ENCODE measurements at regions not wholly inside any gene's neighbourhood (a gene's known extent, or its start where the extent isn't known, plus 50 kb on each side); places are given as distances from the start of the nearest gene placed in this dataset.

- no peaks in the 10 kb centered on the region for H3K9me3 ChIP-seq (ENCODE audit: low read length)
- H3K36me3 ChIP-seq (ENCODE audit: insufficient read depth, low read length) = no peaks in the 10 kb centered on the region
- no peaks in the 10 kb centered on the region for H3K4me1 ChIP-seq (ENCODE audit: insufficient read depth, low read length)
- H3K27ac ChIP-seq (ENCODE audit: low read depth, low read length) = no peak overlapping the region
- H3K27me3 ChIP-seq (ENCODE audit: control insufficient read depth in 1 of 2, insufficient read depth in 2 of 2, low read length in 2 of 2) = no peaks in the 10 kb centered on the region
- H3K9ac ChIP-seq (ENCODE audit: low read length) = no peak overlapping the region
- no peak overlapping the region for H3K4me3 ChIP-seq (ENCODE audit: low read depth in 1 of 2, low read length in 2 of 2)
Measured at GRCh38 chr2:2448178-2448577, 117.1 kb upstream of the MYT1L start.

DNA sequence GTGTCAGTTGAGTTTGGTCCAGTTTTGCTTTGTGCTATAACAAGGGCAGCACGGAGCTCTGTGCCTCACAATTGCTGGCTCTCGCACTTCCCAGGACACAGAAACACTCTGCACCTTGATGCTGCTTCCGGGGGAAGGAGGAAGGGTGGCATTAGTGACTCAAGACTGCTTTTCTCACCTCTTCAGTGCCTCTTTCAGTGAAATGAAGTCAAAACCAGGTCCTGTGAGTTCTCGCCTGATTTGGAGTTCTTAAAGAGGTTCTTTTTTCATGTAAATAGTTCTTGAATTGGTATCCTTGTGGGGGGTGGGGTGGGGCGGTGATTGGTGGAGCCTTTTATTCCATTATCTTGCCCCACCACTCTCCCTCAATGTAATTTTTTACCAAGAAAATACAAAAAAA lies 91.5 kb upstream of the MYT1L start:
- Histone ChIP-seq H3K4me3 (ENCODE audit: low read depth in 1 of 2, low read length in 2 of 2) (no peak overlapping the region), H3K9ac (ENCODE audit: low read length) (no peak overlapping the region), H3K27ac (ENCODE audit: low read depth, low read length) (no peak overlapping the region), H3K27me3 (ENCODE audit: control insufficient read depth in 1 of 2, insufficient read depth in 2 of 2, low read length in 2 of 2) (no peaks in the 10 kb centered on the region), H3K4me1 (ENCODE audit: insufficient read depth, low read length) (no peaks in the 10 kb centered on the region), H3K36me3 (ENCODE audit: insufficient read depth, low read length) (no peaks in the 10 kb centered on the region), H3K9me3 (ENCODE audit: low read length) (no peaks in the 10 kb centered on the region)

DNA sequence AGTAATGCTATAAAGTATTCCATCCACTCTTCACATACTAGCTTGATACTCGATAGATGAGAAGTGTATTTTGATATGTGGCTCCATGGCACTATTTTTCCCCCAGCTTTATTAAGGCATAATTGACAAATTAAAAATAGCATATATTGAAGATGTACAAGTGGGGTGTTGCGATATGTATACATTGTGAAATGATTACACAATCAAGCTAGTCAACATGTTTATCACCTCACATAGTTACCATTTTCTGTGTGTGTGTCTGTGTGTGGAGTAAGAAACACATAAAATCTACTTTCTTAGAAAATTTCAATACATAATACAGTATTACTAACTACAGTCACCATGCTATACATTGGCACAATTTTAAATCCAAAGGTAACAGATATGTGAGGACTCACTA lies 82.5 kb upstream of the MYT1L start:
- Histone ChIP-seq H3K27me3 (ENCODE audit: control insufficient read depth in 1 of 2, insufficient read depth in 2 of 2, low read length in 2 of 2) (no peaks in the 10 kb centered on the region), H3K9me3 (ENCODE audit: low read length) (no peaks in the 10 kb centered on the region), H3K9ac (ENCODE audit: low read length) (no peak overlapping the region), H3K27ac (ENCODE audit: low read depth, low read length) (no peak overlapping the region), H3K4me1 (ENCODE audit: insufficient read depth, low read length) (no peaks in the 10 kb centered on the region), H3K4me3 (ENCODE audit: low read depth in 1 of 2, low read length in 2 of 2) (no peak overlapping the region), H3K36me3 (ENCODE audit: insufficient read depth, low read length) (no peaks in the 10 kb centered on the region)

DNA sequence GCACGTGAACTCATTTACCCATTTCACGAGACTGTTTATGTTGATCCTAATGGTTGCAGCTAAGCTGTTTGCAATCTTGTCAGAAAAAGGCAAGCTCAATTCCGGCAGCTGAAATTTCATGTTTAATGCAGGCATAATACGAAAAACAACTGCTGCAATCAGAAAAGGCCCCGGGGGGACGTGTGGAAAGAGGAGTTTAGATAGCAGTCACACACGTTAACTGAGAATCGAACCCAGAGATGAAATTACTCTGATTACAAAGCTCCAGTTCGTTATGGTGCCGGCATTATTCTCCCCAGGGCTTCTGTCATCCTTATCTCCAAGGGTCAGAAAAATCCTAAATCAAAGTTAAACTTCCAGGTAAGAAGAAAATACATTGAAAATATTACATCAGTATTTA lies 79.9 kb upstream of the MYT1L start:
- H3K27ac ChIP-seq (ENCODE audit: low read depth, low read length) = no peak overlapping the region
- no peaks in the 10 kb centered on the region for H3K27me3 ChIP-seq (ENCODE audit: control insufficient read depth in 1 of 2, insufficient read depth in 2 of 2, low read length in 2 of 2)
- no peak overlapping the region for H3K4me3 ChIP-seq (ENCODE audit: low read depth in 1 of 2, low read length in 2 of 2)
- H3K9ac ChIP-seq (ENCODE audit: low read length) = no peak overlapping the region
- no peaks in the 10 kb centered on the region for H3K4me1 ChIP-seq (ENCODE audit: insufficient read depth, low read length)
- no peaks in the 10 kb centered on the region for H3K9me3 ChIP-seq (ENCODE audit: low read length)
- H3K36me3 ChIP-seq (ENCODE audit: insufficient read depth, low read length) = no peaks in the 10 kb centered on the region

- Histone ChIP-seq H3K36me3 (ENCODE audit: insufficient read depth, low read length) (no peaks in the 10 kb centered on the region), H3K4me3 (ENCODE audit: low read depth in 1 of 2, low read length in 2 of 2) (no peak overlapping the region), H3K9me3 (ENCODE audit: low read length) (no peaks in the 10 kb centered on the region), H3K27ac (ENCODE audit: low read depth, low read length) (no peak overlapping the region), H3K4me1 (ENCODE audit: insufficient read depth, low read length) (no peaks in the 10 kb centered on the region), H3K27me3 (ENCODE audit: control insufficient read depth in 1 of 2, insufficient read depth in 2 of 2, low read length in 2 of 2) (no peaks in the 10 kb centered on the region), H3K9ac (ENCODE audit: low read length) (no peak overlapping the region)
Measured at GRCh38 chr2:2409481-2409880, 78.4 kb upstream of the MYT1L start.

DNA sequence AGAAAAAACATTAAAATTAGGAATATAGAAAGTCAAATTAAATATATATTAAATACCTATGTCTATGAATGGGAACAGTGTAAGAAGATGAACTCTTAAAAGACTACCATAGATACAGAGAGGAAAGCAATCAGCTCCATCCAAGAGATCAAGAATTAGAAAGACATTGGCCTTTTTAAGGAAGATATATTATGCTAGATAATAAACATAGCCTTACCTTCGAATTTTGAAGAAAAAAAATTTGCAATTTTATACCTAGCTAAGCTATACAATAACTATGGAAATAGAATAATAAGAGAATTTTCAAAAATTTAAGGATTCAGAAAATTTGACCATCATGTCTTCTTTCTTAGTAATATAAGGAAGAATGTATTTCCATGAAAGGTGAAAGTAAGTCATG lies 74.7 kb upstream of the MYT1L start:
- H3K27me3 ChIP-seq (ENCODE audit: control insufficient read depth in 1 of 2, insufficient read depth in 2 of 2, low read length in 2 of 2) = no peaks in the 10 kb centered on the region

DNA sequence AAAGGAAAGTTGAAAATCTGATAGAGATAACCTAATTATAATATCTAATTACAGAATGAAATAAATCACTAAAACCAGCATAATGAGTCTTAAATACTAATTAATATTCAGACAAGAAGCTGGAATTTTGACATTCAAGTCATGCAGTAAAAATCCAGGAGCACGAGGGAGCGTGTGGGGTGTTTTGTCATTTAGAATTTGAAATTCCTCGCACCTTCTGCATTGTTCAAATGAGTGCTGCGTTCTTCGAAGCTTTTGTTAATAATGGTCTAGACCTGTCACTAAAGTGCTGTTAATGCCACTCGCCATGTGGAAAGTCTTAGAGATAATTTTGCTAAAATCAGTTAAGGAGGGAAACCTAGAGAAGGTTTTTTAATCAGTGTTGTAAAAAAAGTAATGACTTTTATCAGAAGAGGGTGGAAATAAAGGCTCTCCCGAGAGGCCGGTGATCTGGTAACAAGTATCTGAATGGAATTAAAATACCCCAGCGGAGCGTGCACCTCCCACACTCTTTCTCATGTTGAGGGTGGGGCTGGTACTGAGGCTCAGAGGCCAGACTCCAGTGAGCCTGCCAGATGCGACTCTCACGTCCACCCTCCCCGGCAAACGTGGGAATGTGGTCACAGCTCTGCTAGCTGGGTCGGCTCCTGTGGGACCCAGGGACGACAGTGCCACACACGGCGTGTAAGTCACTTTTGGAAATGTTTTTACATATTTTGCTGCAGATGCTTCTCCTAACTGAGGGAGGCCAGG lies 69.4 kb upstream of the MYT1L start:
- no peak overlapping the region for H3K9ac ChIP-seq (ENCODE audit: low read length)
- H3K36me3 ChIP-seq (ENCODE audit: insufficient read depth, low read length) = no peaks in the 10 kb centered on the region
- no peaks in the 10 kb centered on the region for H3K4me1 ChIP-seq (ENCODE audit: insufficient read depth, low read length)
- H3K4me3 ChIP-seq (ENCODE audit: low read depth in 1 of 2, low read length in 2 of 2) = no peak overlapping the region
- no peaks in the 10 kb centered on the region for H3K27me3 ChIP-seq (ENCODE audit: control insufficient read depth in 1 of 2, insufficient read depth in 2 of 2, low read length in 2 of 2)
- no peak overlapping the region for H3K27ac ChIP-seq (ENCODE audit: low read depth, low read length)
- no peaks in the 10 kb centered on the region for H3K9me3 ChIP-seq (ENCODE audit: low read length)

More for the DNA sequence above, 74.7 kb upstream of the MYT1L start:
- Histone ChIP-seq H3K27ac (ENCODE audit: low read depth, low read length) (no peak overlapping the region), H3K9ac (ENCODE audit: low read length) (no peak overlapping the region), H3K4me3 (ENCODE audit: low read depth in 1 of 2, low read length in 2 of 2) (no peak overlapping the region), H3K9me3 (ENCODE audit: low read length) (no peaks in the 10 kb centered on the region), H3K4me1 (ENCODE audit: insufficient read depth, low read length) (no peaks in the 10 kb centered on the region), H3K36me3 (ENCODE audit: insufficient read depth, low read length) (no peaks in the 10 kb centered on the region)

GRCh38 chr2:2399396-2399795 lies 68.3 kb upstream of the MYT1L start:
- Histone ChIP-seq H3K4me3 (ENCODE audit: low read depth in 1 of 2, low read length in 2 of 2) (no peak overlapping the region), H3K27ac (ENCODE audit: low read depth, low read length) (no peak overlapping the region), H3K9me3 (ENCODE audit: low read length) (no peaks in the 10 kb centered on the region), H3K9ac (ENCODE audit: low read length) (no peak overlapping the region), H3K27me3 (ENCODE audit: control insufficient read depth in 1 of 2, insufficient read depth in 2 of 2, low read length in 2 of 2) (no peaks in the 10 kb centered on the region), H3K36me3 (ENCODE audit: insufficient read depth, low read length) (no peaks in the 10 kb centered on the region), H3K4me1 (ENCODE audit: insufficient read depth, low read length) (no peaks in the 10 kb centered on the region)

- no peak overlapping the region for H3K4me3 ChIP-seq (ENCODE audit: low read depth in 1 of 2, low read length in 2 of 2)
- no peaks in the 10 kb centered on the region for H3K4me1 ChIP-seq (ENCODE audit: insufficient read depth, low read length)
- H3K36me3 ChIP-seq (ENCODE audit: insufficient read depth, low read length) = no peaks in the 10 kb centered on the region
- H3K27me3 ChIP-seq (ENCODE audit: control insufficient read depth in 1 of 2, insufficient read depth in 2 of 2, low read length in 2 of 2) = no peaks in the 10 kb centered on the region
- peaks cover 5% of the 10 kb centered on the region for H3K9me3 ChIP-seq (ENCODE audit: low read length)
- no peak overlapping the region for H3K9ac ChIP-seq (ENCODE audit: low read length)
- no peak overlapping the region for H3K27ac ChIP-seq (ENCODE audit: low read depth, low read length)
Measured at GRCh38 chr2:2392332-2392731, 61.3 kb upstream of the MYT1L start.

- no peaks in the 10 kb centered on the region for H3K36me3 ChIP-seq (ENCODE audit: insufficient read depth, low read length)
- no peaks in the 10 kb centered on the region for H3K4me1 ChIP-seq (ENCODE audit: insufficient read depth, low read length)
- H3K4me3 ChIP-seq (ENCODE audit: low read depth in 1 of 2, low read length in 2 of 2) = no peak overlapping the region
- H3K27me3 ChIP-seq (ENCODE audit: control insufficient read depth in 1 of 2, insufficient read depth in 2 of 2, low read length in 2 of 2) = no peaks in the 10 kb centered on the region
- no peak overlapping the region for H3K9ac ChIP-seq (ENCODE audit: low read length)
- H3K27ac ChIP-seq (ENCODE audit: low read depth, low read length) = no peak overlapping the region
- peaks cover 5% of the 10 kb centered on the region for H3K9me3 ChIP-seq (ENCODE audit: low read length)
Measured at GRCh38 chr2:2389215-2389614, 58.1 kb upstream of the MYT1L start.

Measured in muscle layer of colon (tissue), 2 donors.